ENCODE measurements at regions not wholly inside any gene's neighbourhood (a gene's known extent, or its start where the extent isn't known, plus 50 kb on each side); places are given as distances from the start of the nearest gene placed in this dataset.

DNA sequence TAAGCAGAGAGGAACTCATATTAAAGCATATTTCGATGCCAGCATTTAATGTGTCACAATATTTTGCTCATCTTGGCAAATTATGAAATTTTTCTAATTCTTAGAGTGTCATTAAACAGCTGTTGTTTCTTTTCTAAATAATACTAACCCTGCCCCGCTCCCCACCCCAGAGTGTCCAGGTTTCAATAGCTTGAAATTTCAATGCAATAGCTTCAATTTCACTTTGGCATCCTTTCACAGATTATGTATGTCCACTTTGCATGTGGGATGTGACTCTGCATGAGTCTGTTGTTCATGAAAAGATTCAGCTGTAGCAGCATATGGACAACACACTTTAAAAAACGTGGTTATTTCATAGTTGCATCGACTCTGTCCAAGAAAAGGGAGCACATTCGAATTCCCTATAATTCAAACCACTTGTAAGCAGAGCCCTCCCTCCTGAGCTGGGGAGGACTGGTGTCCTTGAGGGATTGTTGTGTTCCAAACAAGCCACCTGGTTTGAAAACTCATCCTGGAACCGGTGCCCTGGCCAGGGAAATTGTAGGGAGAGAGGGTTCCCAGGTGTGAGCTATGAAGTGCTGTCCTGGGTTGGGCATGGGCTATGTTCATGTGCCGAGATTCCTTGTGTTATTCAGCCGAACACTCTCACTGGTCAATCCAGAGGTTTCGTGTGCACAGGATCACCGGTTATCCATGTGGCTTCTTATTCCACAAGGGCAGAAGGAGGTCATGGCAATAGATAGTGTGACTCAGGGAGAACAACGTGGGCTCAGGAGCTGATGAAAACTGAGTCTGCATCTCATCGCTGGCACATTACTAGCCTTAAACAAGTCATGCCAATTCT, 64.6 kb upstream of the CREB5 start:
- TF ChIP-seq POLR2AphosphoS5 (IDR thresholded peaks at IDR 0.05) (no peak), POLR2A (IDR thresholded peaks at IDR 0.05) (no peak)

Measured in transverse colon (tissue), 3 donors.